LNCaP clone FGC (cell line): ENCODE measurements at regions not wholly inside any gene's neighbourhood (a gene's known extent, or its start where the extent isn't known, plus 50 kb on each side); places are given as distances from the start of the nearest gene placed in this dataset.

Experiments used
- DNase-seq: peaks from one replicate; pipeline ENCODE4 v3.0.0-alpha.2; 2011; ENCODE audit warnings: low read depth
- H3K4me3 ChIP-seq: 2 replicates; pipeline ENCODE4 v1.5.1; 2011; ENCODE audit warnings: mild to moderate bottlenecking, low read depth, low read length, control low read depth
- CTCF ChIP-seq: IDR thresholded peaks from 2 replicates; pipeline ENCODE4 v1.5.1; 2012; ENCODE audit warnings: mild to moderate bottlenecking; ENCODE audit not compliant: control insufficient read depth, insufficient read depth; ENCODE audit errors: extremely low read depth

DNA sequence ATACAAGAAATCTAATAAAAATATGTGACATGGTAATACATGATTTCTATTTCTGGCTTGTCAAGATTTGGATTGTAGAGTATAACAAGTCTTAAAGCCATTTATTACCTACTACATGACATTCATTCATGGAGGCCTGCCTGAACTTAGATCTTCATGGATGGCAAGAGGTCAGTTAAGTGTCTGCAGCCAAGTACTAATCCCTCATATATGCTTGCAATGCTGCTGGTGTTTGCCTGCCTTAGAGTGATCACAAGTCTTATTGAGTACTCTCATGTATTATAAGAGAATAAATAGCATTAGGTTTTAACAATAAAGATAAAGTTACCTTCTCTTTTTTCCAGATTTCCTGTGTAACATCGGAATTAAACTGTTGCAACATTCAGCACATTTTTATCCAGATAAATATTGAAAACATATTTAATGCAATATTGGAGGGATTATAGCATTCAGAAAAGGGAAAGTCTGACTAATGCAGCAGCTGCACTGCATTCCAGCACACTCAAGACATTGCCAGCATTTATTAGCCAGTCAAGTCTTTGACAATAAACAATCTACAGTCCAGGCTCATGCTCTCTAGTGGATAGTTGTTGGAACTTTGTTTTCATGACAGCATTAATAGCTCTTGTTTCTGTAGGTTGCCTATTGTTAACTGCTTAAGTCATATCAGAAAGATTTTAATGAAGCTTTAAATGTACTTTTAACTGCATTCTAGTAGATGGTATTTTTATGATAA lies 737.1 kb downstream of the FAT4 start:
- no peak for DNase-seq
- no peak for TF ChIP-seq CTCF
- H3K4me3 ChIP-seq, result no peak overlapping the region

DNA sequence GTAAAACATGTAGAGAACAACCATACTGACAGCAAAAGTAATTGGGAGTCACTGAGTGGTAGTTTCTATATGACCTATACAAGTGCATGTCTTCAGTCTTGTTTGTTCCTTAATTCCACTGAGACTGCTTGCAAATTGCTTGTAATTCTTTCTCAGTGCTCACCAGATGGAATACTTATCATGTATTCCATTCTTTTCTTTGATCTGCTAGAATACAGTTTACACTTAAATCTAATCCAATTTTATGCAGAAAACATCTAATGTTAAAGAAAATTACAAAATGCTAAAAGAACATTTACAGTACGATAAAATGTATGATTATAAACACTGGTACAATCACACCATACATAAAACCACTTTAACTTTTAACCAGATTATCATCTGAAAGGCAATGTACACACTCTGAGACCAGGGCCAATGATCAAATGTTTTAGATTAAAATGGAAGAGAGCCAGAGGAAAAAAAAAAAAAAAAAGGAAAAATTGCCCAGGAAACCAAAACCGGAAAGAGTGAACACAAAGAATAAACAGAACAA lies 741.4 kb downstream of the FAT4 start:
- TF ChIP-seq CTCF, result no peak
- DNase-seq, result no peak
- no peak overlapping the region for H3K4me3 ChIP-seq

DNA sequence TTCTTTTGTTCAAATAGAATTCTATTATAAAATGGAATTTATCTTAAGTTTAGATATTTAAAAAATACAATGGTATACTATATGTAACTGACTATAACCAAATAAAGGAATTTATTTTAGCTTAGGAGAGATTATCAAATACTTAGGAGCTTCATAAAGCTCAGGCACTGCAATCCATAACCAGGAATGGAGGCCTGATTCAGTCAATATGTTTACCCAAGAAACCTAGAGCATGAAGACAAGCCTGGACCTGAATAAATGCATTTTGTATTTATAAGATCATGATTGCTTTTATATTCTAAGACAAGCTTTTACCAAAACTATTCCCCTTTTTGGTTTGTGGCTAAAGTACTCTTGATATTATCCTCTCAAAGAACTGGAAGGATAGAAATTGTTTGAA lies 742.6 kb downstream of the FAT4 start:
- TF ChIP-seq CTCF, result no peak
- no peak for DNase-seq
- H3K4me3 ChIP-seq, result no peak overlapping the region

GRCh38 chr4:126058596-126058995 lies 743.8 kb downstream of the FAT4 start:
- no peak for DNase-seq
- no peak overlapping the region for H3K4me3 ChIP-seq
- no peak for TF ChIP-seq CTCF

GRCh38 chr4:126061655-126062054 lies 746.9 kb downstream of the FAT4 start:
- H3K4me3 ChIP-seq, result no peak overlapping the region
- no peak for DNase-seq
- TF ChIP-seq CTCF, result no peak

GRCh38 chr4:126065016-126065415 lies 750.3 kb downstream of the FAT4 start:
- H3K4me3 ChIP-seq, result no peak overlapping the region
- no peak for TF ChIP-seq CTCF
- DNase-seq, result no peak
